GM20000 (cell line): ENCODE measurements at regions not wholly inside any gene's neighbourhood (a gene's known extent, or its start where the extent isn't known, plus 50 kb on each side); places are given as distances from the start of the nearest gene placed in this dataset.
"Not testable (repeated sequence)": the region's sequence is repeated elsewhere in the genome, so short reads cannot be mapped to it uniquely, and the experiment has no call there.

Experiments used
- DNase-seq: peaks from one replicate; pipeline ENCODE4 v3.0.0; 2012; ENCODE audit warnings: low spot score
- CTCF ChIP-seq: IDR thresholded peaks from 2 replicates; pipeline ENCODE4 v1.5.1; 2012; ENCODE audit warnings: mild to moderate bottlenecking, control low read depth; ENCODE audit errors: extremely low read depth, missing control alignments

DNA sequence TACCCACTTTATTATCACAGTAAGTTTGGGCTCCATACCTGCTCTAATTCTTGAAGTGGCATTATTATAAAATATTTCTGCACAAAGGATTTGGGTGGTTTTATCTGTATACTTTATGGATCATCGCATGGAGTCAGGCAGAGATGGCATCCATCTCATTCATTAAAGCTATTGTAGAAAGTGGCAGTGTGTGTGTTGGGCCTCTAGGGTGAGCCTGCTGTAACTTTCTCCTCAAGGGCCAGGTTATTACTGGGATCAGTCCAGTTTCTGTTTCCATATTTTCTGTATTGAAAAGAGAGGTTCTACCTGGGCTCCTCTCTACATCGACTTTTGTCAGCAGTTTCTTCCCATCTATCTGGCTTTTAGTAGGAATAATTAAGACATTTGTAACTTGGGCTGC is 511.1 kb downstream of the MMUT start:
- no peak for TF ChIP-seq CTCF
- no peak for DNase-seq

GRCh38 chr6:48944276-48944675 is 518.8 kb downstream of the MMUT start:
- not testable (repeated sequence) for DNase-seq

DNA sequence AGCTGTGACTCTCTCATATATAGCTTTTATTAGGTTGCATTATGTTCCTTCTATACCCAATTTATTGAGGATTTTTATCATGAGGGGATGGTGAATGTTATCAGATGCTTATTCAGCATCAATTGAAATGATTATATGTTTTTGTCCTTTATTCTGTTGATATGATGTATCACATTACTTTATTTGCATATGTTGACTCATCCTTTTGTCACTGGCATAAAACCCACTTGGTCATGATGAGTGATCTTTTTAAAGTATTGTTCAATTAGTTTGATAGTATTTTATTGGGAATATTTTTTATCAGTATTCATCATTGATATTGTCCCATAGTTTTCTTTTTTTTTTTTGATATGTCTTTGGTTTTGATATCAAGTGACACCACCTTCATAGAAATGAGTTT is 529.9 kb downstream of the MMUT start:
- no peak for TF ChIP-seq CTCF
- no peak for DNase-seq

DNA sequence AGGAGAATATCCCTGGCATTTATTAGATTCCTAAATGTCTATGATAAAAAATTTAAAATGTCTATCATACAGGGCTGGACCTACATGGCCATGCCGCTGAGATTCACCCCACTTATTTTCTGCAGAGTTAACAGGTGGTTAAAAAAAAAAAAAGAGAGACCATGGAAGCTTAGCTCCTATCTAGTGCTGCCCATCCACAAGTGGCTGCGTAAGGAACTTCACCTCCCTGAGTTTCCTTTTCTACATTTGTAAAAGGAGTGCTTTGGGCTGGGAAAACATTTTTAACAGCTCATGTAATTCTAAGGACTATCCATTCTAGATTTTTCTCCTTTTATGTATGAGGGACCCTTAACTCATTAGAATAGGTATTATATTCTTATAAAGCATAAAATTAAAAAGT is 534.1 kb downstream of the MMUT start:
- DNase-seq, result no peak
- no peak for TF ChIP-seq CTCF

- TF ChIP-seq CTCF, result no peak
- no peak for DNase-seq
Measured at GRCh38 chr6:48922837-48923236, 540.2 kb downstream of the MMUT start.

GRCh38 chr6:48919555-48919954 is 543.5 kb downstream of the MMUT start:
- DNase-seq, result no peak
- no peak for TF ChIP-seq CTCF

DNA sequence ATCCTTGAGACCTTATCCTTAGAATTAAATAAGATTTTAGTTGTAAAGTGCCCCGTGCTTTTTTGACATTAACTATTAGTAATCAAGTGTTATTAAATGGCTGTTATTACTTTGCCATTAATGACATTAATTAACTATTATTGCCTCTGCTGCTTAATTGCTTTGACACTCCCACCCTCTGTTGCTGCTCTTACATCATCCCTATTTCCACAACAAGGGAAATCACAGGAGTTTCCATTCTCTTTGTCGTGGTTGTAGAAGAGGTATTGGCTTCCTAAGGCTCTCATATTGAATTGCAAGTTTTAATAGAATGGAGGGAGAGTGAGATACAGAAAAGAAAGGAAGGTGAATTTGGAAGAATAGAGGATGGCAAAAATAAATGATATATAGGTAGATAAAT is 545.8 kb downstream of the MMUT start:
- DNase-seq, result no peak
- TF ChIP-seq CTCF, result no peak

DNA sequence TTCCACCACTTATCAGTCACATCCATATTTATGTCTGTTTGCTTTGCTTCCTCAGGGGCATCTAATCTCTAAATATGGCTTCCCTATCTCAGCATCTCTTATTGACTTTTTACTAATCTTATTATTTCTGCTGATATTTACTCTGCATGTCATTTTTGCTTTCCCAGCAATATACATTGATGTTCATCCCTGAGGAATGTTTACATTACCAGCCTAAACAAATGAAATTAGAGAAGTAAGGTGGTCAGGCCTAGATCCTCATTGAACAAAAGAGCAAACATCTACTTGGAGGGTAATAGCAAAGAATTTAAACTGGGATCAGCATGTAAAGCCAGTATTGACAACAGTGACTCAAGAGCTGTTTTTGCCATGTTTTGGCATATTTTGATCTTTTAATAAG is 546.4 kb downstream of the MMUT start:
- DNase-seq, result no peak
- TF ChIP-seq CTCF, result no peak
